HFFc6 (cell line): ENCODE measurements at regions not wholly inside any gene's neighbourhood (a gene's known extent, or its start where the extent isn't known, plus 50 kb on each side); places are given as distances from the start of the nearest gene placed in this dataset.

ENCODE experiments used
- DNase-seq: peaks from one replicate; pipeline ENCODE4 v3.0.0-alpha.2; 2018
- H3K27ac Mint-ChIP-seq: 2 replicates; pipeline ENCODE4 v1.8.0; 2020; ENCODE audit warnings: mild to moderate bottlenecking, mixed read lengths
- H3K27me3 Mint-ChIP-seq: 2 replicates; pipeline ENCODE4 v1.8.0; 2021; ENCODE audit warnings: mild to moderate bottlenecking, moderate library complexity, mixed read lengths; ENCODE audit not compliant: insufficient read depth
- H3K36me3 Mint-ChIP-seq: 2 replicates; pipeline ENCODE4 v1.8.0; 2021; ENCODE audit warnings: low read depth, mixed read lengths
- H3K4me1 Mint-ChIP-seq: 2 replicates; pipeline ENCODE4 v1.8.0; 2020; ENCODE audit warnings: low read depth, mixed read lengths
- H3K4me3 Mint-ChIP-seq: 2 replicates; pipeline ENCODE4 v1.8.0; 2020; ENCODE audit warnings: mild to moderate bottlenecking, moderate library complexity, mixed read lengths
- H3K9me3 Mint-ChIP-seq: 2 replicates; pipeline ENCODE4 v1.8.0; 2020; ENCODE audit warnings: mild to moderate bottlenecking, mixed read lengths
- TF ChIP-seq, protein P1 (sequence below): fragments of 200-600 bp; sonication (generic); IDR thresholded peaks from 2 replicates; pipeline ENCODE4 v1.5.0; 2021; ENCODE audit warnings: antibody characterized with exemption, mild to moderate bottlenecking

DNA sequence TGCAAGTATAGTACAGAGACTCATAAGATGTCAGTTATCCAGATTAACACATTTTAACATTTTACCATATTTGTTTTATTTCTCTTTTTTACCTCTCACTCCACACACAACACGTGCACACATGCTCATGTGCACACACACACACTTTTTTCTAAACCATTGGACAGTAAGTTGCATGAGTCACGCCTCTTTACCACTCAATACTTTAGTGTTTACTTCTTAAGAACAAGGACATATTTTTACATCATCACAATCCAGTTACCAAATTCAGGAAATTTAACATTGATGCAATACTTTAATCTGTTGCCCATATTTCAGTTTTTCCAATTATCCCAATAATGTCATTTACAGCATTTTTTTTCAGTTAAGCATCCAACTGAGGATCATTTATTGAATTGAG lies 109.0 kb downstream of the RIN2 start:
- Mint-ChIP-seq H3K27ac (no peak overlapping the region), H3K4me3 (no peak overlapping the region), H3K36me3 (peaks cover 28% of the 10 kb centered on the region), H3K4me1 (peaks cover 20% of the 10 kb centered on the region), H3K9me3 (no peaks in the 10 kb centered on the region), H3K27me3 (no peaks in the 10 kb centered on the region)
- TF ChIP-seq, protein P1, sequence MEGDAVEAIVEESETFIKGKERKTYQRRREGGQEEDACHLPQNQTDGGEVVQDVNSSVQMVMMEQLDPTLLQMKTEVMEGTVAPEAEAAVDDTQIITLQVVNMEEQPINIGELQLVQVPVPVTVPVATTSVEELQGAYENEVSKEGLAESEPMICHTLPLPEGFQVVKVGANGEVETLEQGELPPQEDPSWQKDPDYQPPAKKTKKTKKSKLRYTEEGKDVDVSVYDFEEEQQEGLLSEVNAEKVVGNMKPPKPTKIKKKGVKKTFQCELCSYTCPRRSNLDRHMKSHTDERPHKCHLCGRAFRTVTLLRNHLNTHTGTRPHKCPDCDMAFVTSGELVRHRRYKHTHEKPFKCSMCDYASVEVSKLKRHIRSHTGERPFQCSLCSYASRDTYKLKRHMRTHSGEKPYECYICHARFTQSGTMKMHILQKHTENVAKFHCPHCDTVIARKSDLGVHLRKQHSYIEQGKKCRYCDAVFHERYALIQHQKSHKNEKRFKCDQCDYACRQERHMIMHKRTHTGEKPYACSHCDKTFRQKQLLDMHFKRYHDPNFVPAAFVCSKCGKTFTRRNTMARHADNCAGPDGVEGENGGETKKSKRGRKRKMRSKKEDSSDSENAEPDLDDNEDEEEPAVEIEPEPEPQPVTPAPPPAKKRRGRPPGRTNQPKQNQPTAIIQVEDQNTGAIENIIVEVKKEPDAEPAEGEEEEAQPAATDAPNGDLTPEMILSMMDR: no peak
- no peak for DNase-seq

DNA sequence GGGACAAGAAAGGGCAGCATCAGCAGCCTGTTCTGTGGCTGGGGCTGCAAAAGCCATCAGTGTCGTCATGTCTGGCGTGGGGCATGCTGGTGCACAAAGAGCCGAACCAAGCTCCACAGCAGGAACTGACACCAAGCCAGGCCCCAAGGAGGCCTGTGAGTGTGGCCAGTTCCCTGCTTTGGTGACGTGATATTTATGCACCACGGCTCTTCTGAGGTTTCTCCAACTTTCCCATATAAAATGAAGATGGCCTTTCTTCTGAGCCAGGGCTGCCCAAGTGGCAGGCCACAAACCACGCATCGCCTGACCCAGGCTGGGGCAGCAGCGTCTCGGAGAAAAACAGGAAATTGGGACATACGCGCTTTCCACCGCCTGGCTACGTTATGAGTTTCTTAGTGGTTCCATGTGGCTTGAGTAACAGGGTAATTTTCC lies 109.9 kb downstream of the RIN2 start:
- Mint-ChIP-seq H3K27ac (no peak overlapping the region), H3K27me3 (no peaks in the 10 kb centered on the region; the same call in 1 of the 2 replicates), H3K4me1 (peaks cover 20% of the 10 kb centered on the region), H3K36me3 (peaks cover 33% of the 10 kb centered on the region), H3K9me3 (no peaks in the 10 kb centered on the region), H3K4me3 (no peak overlapping the region)
- TF ChIP-seq, protein P1: no peak
- no peak for DNase-seq

DNA sequence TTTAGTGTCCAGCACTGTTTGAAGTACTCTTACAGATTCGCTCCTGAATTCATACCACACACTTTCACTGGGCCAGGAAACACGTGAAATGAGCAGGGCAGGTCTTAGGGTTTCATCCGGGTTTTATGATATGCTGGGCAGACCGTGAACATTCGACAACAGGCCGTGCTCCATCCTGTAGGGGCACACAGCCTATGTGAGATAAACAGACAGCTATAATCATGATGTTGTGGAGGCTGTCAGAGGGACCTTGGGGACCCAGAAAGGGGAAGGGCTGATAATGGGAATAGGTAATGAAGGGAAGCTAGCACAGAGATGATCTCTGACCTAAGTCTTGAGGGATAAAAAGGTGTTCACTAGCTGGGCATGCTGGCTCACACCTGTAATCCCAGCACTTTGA lies 110.4 kb downstream of the RIN2 start:
- no peaks in the 10 kb centered on the region for H3K9me3 Mint-ChIP-seq
- no peak overlapping the region for H3K27ac Mint-ChIP-seq
- H3K27me3 Mint-ChIP-seq: no peaks in the 10 kb centered on the region; the same call in 1 of the 2 replicates
- peaks cover 33% of the 10 kb centered on the region for H3K36me3 Mint-ChIP-seq
- DNase-seq: no peak
- peaks cover 20% of the 10 kb centered on the region for H3K4me1 Mint-ChIP-seq
- no peak overlapping the region for H3K4me3 Mint-ChIP-seq
- TF ChIP-seq, protein P1: no peak

DNA sequence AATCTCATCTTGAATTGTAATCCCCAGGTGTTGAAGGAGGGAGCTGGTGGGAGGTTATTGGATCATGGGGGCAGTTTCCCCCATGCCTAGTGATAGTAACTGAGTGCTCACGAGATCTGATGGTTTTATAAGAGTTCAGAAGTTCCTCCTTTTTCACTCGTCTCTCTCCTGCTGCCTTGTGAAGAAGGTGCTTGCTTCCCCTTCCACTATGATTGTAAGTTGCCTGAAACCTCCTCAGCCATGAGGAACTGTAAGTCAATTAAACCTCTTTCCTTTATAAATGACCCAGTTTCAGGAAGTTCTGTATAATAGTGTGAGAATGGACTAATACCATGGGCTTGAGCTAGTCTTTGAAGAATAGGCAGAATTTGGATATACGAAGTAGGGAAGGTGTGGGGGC lies 113.9 kb downstream of the RIN2 start:
- no peaks in the 10 kb centered on the region for H3K9me3 Mint-ChIP-seq
- H3K4me1 Mint-ChIP-seq: peaks cover 35% of the 10 kb centered on the region
- no peak overlapping the region for H3K27ac Mint-ChIP-seq
- H3K27me3 Mint-ChIP-seq: no peaks in the 10 kb centered on the region; the same call in 1 of the 2 replicates
- TF ChIP-seq, protein P1: no peak
- peaks cover 44% of the 10 kb centered on the region for H3K36me3 Mint-ChIP-seq
- H3K4me3 Mint-ChIP-seq: no peak overlapping the region
- no peak for DNase-seq

DNA sequence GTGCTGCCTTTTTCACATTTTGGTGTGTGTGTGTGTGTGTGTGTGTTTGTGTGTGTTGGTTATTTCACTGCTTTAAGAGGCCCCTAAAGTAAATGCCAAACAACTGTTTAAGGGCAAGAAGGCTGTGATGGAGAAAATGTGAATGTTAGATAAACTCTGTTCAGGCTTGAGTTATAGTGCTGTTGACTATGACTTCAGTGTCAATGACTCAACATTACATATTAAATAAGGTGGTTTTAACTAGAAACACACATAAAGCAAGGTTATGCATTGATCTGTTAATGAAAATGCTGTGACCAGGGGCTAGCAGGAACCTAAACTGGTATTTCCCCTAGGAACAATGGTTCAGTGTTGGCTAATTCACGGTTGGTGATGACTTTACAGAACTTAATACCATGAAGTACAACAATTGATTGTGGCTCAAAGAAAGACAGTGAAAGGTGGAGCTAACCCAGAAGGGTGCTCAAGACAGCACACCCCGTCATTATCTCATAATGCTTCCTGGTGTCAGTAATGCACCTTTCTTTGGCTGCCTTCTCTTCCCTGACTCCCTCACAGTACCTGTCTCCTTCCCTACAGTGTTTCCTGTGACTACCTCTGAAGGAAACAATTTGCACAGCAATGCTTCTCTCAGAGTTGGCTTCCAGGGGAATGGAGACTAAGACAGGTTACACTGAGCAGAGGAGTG lies 116.1 kb downstream of the RIN2 start:
- Mint-ChIP-seq H3K36me3 (peaks cover 30% of the 10 kb centered on the region), H3K9me3 (no peaks in the 10 kb centered on the region), H3K4me1 (peaks cover 43% of the 10 kb centered on the region)

More for the DNA sequence above, 116.1 kb downstream of the RIN2 start:
- Mint-ChIP-seq H3K27me3 (no peaks in the 10 kb centered on the region; the same call in 1 of the 2 replicates), H3K4me3 (no peak overlapping the region), H3K27ac (no peak overlapping the region)
- no peak for DNase-seq
- TF ChIP-seq, protein P1: no peak
